ENCODE measurements at regions not wholly inside any gene's neighbourhood (a gene's known extent, or its start where the extent isn't known, plus 50 kb on each side); places are given as distances from the start of the nearest gene placed in this dataset.

- DNase-seq (ENCODE audit: low spot score), result no peak
- intact Hi-C loops (cut with DNase I), result no loop called here
Measured at GRCh38 chr2:180450841-180451240, 443.7 kb upstream of the CWC22 start.

- no peak for DNase-seq (ENCODE audit: low spot score)
- intact Hi-C loops (cut with DNase I), result no loop called here
Measured at GRCh38 chr2:180449171-180449915, 442.2 kb upstream of the CWC22 start.

- intact Hi-C loops (cut with DNase I), result no loop called here
- no peak for DNase-seq (ENCODE audit: low spot score)
Measured at GRCh38 chr2:180446492-180446891, 439.4 kb upstream of the CWC22 start.

- no peak for DNase-seq (ENCODE audit: low spot score)
- intact Hi-C loops (cut with DNase I), result no loop called here
Measured at GRCh38 chr2:180443888-180444287, 436.8 kb upstream of the CWC22 start.

- no peak for DNase-seq (ENCODE audit: low spot score)
- intact Hi-C loops (cut with DNase I), result no loop called here
Measured at GRCh38 chr2:180442860-180443644, 436.0 kb upstream of the CWC22 start.

- DNase-seq (ENCODE audit: low spot score), result no peak
- intact Hi-C loops (cut with DNase I), result no loop called here
Measured at GRCh38 chr2:180419212-180419611, 412.1 kb upstream of the CWC22 start.

- DNase-seq (ENCODE audit: low spot score), result no peak
- intact Hi-C loops (cut with DNase I), result no loop called here
Measured at GRCh38 chr2:180416627-180417026, 409.5 kb upstream of the CWC22 start.

- intact Hi-C loops (cut with DNase I), result no loop called here
- DNase-seq (ENCODE audit: low spot score), result no peak
Measured at GRCh38 chr2:180413336-180413735, 406.2 kb upstream of the CWC22 start.

- DNase-seq (ENCODE audit: low spot score), result no peak
Measured at GRCh38 chr2:180412219-180412618, 405.1 kb upstream of the CWC22 start.

GRCh38 chr2:180411661-180412060 is 404.6 kb upstream of the CWC22 start:
- intact Hi-C loops (cut with DNase I), result no loop called here
- DNase-seq (ENCODE audit: low spot score), result no peak

More at GRCh38 chr2:180412219-180412618, 405.1 kb upstream of the CWC22 start:
- intact Hi-C loops (cut with DNase I), result no loop called here

GRCh38 chr2:180406687-180407086 is 399.6 kb upstream of the CWC22 start:
- intact Hi-C loops (cut with DNase I), result no loop called here
- DNase-seq (ENCODE audit: low spot score), result no peak

GRCh38 chr2:180405520-180405919 is 398.4 kb upstream of the CWC22 start:
- DNase-seq (ENCODE audit: low spot score), result no peak
- intact Hi-C loops (cut with DNase I), result no loop called here

- DNase-seq (ENCODE audit: low spot score), result no peak
- intact Hi-C loops (cut with DNase I), result no loop called here
Measured at GRCh38 chr2:180394305-180394704, 387.2 kb upstream of the CWC22 start.

GRCh38 chr2:180385601-180386201 is 378.6 kb upstream of the CWC22 start:
- no peak for DNase-seq (ENCODE audit: low spot score)
- intact Hi-C loops (cut with DNase I), result no loop called here

GRCh38 chr2:180376066-180376465 is 369.0 kb upstream of the CWC22 start:
- no peak for DNase-seq (ENCODE audit: low spot score)
- intact Hi-C loops (cut with DNase I), result no loop called here

GRCh38 chr2:180374502-180375281 is 367.6 kb upstream of the CWC22 start:
- no peak for DNase-seq (ENCODE audit: low spot score)
- intact Hi-C loops (cut with DNase I), result no loop called here

- DNase-seq (ENCODE audit: low spot score), result no peak
- intact Hi-C loops (cut with DNase I), result no loop called here
Measured at GRCh38 chr2:180370511-180371205, 363.6 kb upstream of the CWC22 start.

GRCh38 chr2:180368881-180369280 is 361.8 kb upstream of the CWC22 start:
- intact Hi-C loops (cut with DNase I), result no loop called here
- no peak for DNase-seq (ENCODE audit: low spot score)

- intact Hi-C loops (cut with DNase I), result no loop called here
- no peak for DNase-seq (ENCODE audit: low spot score)
Measured at GRCh38 chr2:180367815-180368214, 360.7 kb upstream of the CWC22 start.

All from posterior vena cava (tissue), 2 donors.